Loucy (cell line): ENCODE measurements at regions not wholly inside any gene's neighbourhood (a gene's known extent, or its start where the extent isn't known, plus 50 kb on each side); places are given as distances from the start of the nearest gene placed in this dataset.

ENCODE experiments used
- EZH2phosphoT487 ChIP-seq: fragments of 200-600 bp; IDR thresholded peaks from 2 replicates; pipeline ENCODE4 v1.6.1; 2018; ENCODE audit warnings: antibody characterized with exemption, mild to moderate bottlenecking, moderate library complexity, borderline replicate concordance
- TF ChIP-seq, protein P1 (sequence below): fragments of 200-600 bp; sonication (generic); conservative IDR thresholded peaks from 2 replicates; pipeline ENCODE4 v1.5.1; 2014; ENCODE audit warnings: mild to moderate bottlenecking, antibody characterized with exemption, low read length

DNA sequence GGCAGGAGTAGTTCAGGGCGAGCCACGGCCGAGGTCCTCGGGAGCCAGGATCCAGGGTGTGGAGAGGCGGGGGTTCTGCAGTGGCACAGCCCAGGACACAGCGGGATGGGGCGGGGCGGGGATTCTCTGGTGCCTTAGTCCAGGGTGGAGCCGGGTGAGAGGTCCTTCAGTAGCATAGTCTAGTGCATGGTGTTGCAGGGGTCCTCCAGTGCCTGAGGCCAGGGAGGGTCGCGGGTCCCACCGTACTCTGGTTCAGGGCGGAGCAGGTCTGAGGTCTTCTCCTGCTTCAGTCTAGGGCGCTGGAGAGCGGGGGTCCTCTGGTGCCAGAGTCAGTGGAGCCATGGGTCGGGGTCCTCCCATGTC lies 131.1 kb downstream of the CCDC74A start:
- TF ChIP-seq, protein P1, sequence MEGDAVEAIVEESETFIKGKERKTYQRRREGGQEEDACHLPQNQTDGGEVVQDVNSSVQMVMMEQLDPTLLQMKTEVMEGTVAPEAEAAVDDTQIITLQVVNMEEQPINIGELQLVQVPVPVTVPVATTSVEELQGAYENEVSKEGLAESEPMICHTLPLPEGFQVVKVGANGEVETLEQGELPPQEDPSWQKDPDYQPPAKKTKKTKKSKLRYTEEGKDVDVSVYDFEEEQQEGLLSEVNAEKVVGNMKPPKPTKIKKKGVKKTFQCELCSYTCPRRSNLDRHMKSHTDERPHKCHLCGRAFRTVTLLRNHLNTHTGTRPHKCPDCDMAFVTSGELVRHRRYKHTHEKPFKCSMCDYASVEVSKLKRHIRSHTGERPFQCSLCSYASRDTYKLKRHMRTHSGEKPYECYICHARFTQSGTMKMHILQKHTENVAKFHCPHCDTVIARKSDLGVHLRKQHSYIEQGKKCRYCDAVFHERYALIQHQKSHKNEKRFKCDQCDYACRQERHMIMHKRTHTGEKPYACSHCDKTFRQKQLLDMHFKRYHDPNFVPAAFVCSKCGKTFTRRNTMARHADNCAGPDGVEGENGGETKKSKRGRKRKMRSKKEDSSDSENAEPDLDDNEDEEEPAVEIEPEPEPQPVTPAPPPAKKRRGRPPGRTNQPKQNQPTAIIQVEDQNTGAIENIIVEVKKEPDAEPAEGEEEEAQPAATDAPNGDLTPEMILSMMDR: no peak
- TF ChIP-seq EZH2phosphoT487: no peak
